ENCODE measurements at regions not wholly inside any gene's neighbourhood (a gene's known extent, or its start where the extent isn't known, plus 50 kb on each side); places are given as distances from the start of the nearest gene placed in this dataset.

- no peaks in the 10 kb centered on the region for H3K36me3 ChIP-seq (ENCODE audit: control insufficient read depth, insufficient read depth, low read length)
- H3K9me3 ChIP-seq (ENCODE audit: control insufficient read depth, low read length), result no peaks in the 10 kb centered on the region
- DNase-seq, result no peak
- Mint-ChIP-seq H3K9me3 (no peaks in the 10 kb centered on the region), H3K36me3 (ENCODE audit: low read depth) (no peaks in the 10 kb centered on the region), H3K27ac (no peak overlapping the region), H3K27me3 (ENCODE audit: insufficient read depth) (no peaks in the 10 kb centered on the region), H3K4me1 (no peaks in the 10 kb centered on the region), H3K4me3 (no peak overlapping the region)
- no peak overlapping the region for H3K9ac ChIP-seq (ENCODE audit: extremely low read depth, low read length, poor library complexity, severe bottlenecking)
- no peak for TF ChIP-seq CTCF (conservative IDR thresholded peaks at IDR 0.05)
- WGBS, 2 experiments (ENCODE audit: insufficient coverage in 1 of 2, insufficient read length in 1 of 2), result 93 to 94% methylated on average over 3 to 4 of the region's 4 CpGs
- no peak overlapping the region for H3K27ac ChIP-seq (ENCODE audit: low read depth, low read length)
- no peaks in the 10 kb centered on the region for H3K27me3 ChIP-seq (ENCODE audit: control insufficient read depth, insufficient read depth, low read length, poor library complexity, severe bottlenecking)
- no peaks in the 10 kb centered on the region for H3K4me1 ChIP-seq (ENCODE audit: control insufficient read depth, insufficient read depth, low read length)
- H3K4me3 ChIP-seq (ENCODE audit: low read length), result no peak overlapping the region
Observed at GRCh38 chr18:65522907-65523306, 227.9 kb upstream of the CDH7 start.

- WGBS, 2 experiments (ENCODE audit: insufficient coverage in 1 of 2, insufficient read length in 1 of 2), result 85 to 93% methylated on average over 2 to 5 of the region's 5 CpGs
- Mint-ChIP-seq H3K9me3 (no peaks in the 10 kb centered on the region), H3K36me3 (ENCODE audit: low read depth) (no peaks in the 10 kb centered on the region), H3K27ac (no peak overlapping the region), H3K4me1 (no peaks in the 10 kb centered on the region), H3K27me3 (ENCODE audit: insufficient read depth) (no peaks in the 10 kb centered on the region), H3K4me3 (no peak overlapping the region)
- no peak overlapping the region for H3K27ac ChIP-seq (ENCODE audit: low read depth, low read length)
- no peak overlapping the region for H3K4me3 ChIP-seq (ENCODE audit: low read length)
- no peaks in the 10 kb centered on the region for H3K4me1 ChIP-seq (ENCODE audit: control insufficient read depth, insufficient read depth, low read length)
- no peak for DNase-seq
- no peaks in the 10 kb centered on the region for H3K27me3 ChIP-seq (ENCODE audit: control insufficient read depth, insufficient read depth, low read length, poor library complexity, severe bottlenecking)
- no peak for TF ChIP-seq CTCF (conservative IDR thresholded peaks at IDR 0.05)
- H3K36me3 ChIP-seq (ENCODE audit: control insufficient read depth, insufficient read depth, low read length), result no peaks in the 10 kb centered on the region
- H3K9ac ChIP-seq (ENCODE audit: extremely low read depth, low read length, poor library complexity, severe bottlenecking), result no peak overlapping the region
- H3K9me3 ChIP-seq (ENCODE audit: control insufficient read depth, low read length), result no peaks in the 10 kb centered on the region
Observed at GRCh38 chr18:65516209-65516608, 234.6 kb upstream of the CDH7 start.

- Histone ChIP-seq H3K9me3 (ENCODE audit: control insufficient read depth, low read length) (no peaks in the 10 kb centered on the region), H3K36me3 (ENCODE audit: control insufficient read depth, insufficient read depth, low read length) (no peaks in the 10 kb centered on the region), H3K9ac (ENCODE audit: extremely low read depth, low read length, poor library complexity, severe bottlenecking) (no peak overlapping the region), H3K27me3 (ENCODE audit: control insufficient read depth, insufficient read depth, low read length, poor library complexity, severe bottlenecking) (no peaks in the 10 kb centered on the region), H3K4me1 (ENCODE audit: control insufficient read depth, insufficient read depth, low read length) (no peaks in the 10 kb centered on the region), H3K4me3 (ENCODE audit: low read length) (no peak overlapping the region), H3K27ac (ENCODE audit: low read depth, low read length) (no peak overlapping the region)
- no peak for DNase-seq
- Mint-ChIP-seq H3K9me3 (no peaks in the 10 kb centered on the region), H3K27me3 (ENCODE audit: insufficient read depth) (no peaks in the 10 kb centered on the region), H3K36me3 (ENCODE audit: low read depth) (no peaks in the 10 kb centered on the region), H3K4me1 (peaks cover 2% of the 10 kb centered on the region), H3K27ac (no peak overlapping the region), H3K4me3 (no peak overlapping the region)
- no peak for TF ChIP-seq CTCF (conservative IDR thresholded peaks at IDR 0.05)
Observed at GRCh38 chr18:65498605-65499004, 252.2 kb upstream of the CDH7 start.

Measured in endodermal cell (in vitro differentiated cells).